ENCODE measurements at regions not wholly inside any gene's neighbourhood (a gene's known extent, or its start where the extent isn't known, plus 50 kb on each side); places are given as distances from the start of the nearest gene placed in this dataset.

DNA sequence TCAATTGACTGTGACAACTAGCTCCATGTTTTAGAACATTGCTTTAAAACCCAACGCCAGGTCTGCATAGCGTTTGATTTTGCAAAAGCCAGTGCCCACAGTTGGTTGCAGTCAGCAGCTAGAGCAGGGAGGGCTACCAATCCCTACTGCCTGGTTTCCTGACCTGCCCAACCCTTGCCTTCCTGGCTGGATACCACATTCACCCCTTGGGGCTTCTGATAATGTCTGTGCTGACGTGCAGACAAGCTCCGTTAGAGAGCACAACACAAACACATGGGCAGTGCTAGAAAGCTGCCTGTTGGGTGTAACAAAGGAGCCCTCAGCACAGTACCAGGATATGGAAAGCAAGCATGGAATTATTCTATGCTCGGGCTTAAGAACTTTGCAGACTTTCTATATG lies 71.4 kb upstream of the THSD7B start:
- TF ChIP-seq, protein P1, sequence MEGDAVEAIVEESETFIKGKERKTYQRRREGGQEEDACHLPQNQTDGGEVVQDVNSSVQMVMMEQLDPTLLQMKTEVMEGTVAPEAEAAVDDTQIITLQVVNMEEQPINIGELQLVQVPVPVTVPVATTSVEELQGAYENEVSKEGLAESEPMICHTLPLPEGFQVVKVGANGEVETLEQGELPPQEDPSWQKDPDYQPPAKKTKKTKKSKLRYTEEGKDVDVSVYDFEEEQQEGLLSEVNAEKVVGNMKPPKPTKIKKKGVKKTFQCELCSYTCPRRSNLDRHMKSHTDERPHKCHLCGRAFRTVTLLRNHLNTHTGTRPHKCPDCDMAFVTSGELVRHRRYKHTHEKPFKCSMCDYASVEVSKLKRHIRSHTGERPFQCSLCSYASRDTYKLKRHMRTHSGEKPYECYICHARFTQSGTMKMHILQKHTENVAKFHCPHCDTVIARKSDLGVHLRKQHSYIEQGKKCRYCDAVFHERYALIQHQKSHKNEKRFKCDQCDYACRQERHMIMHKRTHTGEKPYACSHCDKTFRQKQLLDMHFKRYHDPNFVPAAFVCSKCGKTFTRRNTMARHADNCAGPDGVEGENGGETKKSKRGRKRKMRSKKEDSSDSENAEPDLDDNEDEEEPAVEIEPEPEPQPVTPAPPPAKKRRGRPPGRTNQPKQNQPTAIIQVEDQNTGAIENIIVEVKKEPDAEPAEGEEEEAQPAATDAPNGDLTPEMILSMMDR (IDR thresholded peaks at IDR 0.05; ENCODE audit: borderline replicate concordance, extremely low read depth, low read length, poor library complexity, severe bottlenecking) = no peak
- no peak for TF ChIP-seq EZH2 (IDR thresholded peaks at IDR 0.05; ENCODE audit: borderline replicate concordance, low read depth, low read length, severe bottlenecking)

All from DND-41 (cell line).